Muscle of leg (tissue), 3 donors: ENCODE measurements at regions not wholly inside any gene's neighbourhood (a gene's known extent, or its start where the extent isn't known, plus 50 kb on each side); places are given as distances from the start of the nearest gene placed in this dataset.

Experiments
- DNase-seq: peaks from one replicate; pipeline ENCODE4 v3.0.0; 2013
- H3K27ac ChIP-seq: one replicate; pipeline ENCODE4 v1.5.1; 2013; ENCODE audit warnings: mild to moderate bottlenecking, low read length, control low read depth
- H3K27me3 ChIP-seq: one replicate; pipeline ENCODE4 v1.6.1; 2013; ENCODE audit warnings: low read length; ENCODE audit not compliant: control insufficient read depth, insufficient read depth
- H3K36me3 ChIP-seq: one replicate; pipeline ENCODE4 v1.6.1; 2013; ENCODE audit warnings: low read length; ENCODE audit not compliant: control insufficient read depth, insufficient read depth
- H3K4me1 ChIP-seq: one replicate; pipeline ENCODE4 v1.6.1; 2013; ENCODE audit warnings: low read length; ENCODE audit not compliant: control insufficient read depth, insufficient read depth
- H3K4me3 ChIP-seq: one replicate; pipeline ENCODE4 v1.5.1; 2013; ENCODE audit warnings: low read length, control low read depth
- H3K9me3 ChIP-seq: replicated peaks from 2 replicates; pipeline ENCODE4 v1.6.1; 2013; ENCODE audit warnings: low read depth, low read length; ENCODE audit not compliant: control insufficient read depth
- WGBS: methylation state at CpG from one replicate; pipeline ENCODE4 v1.1.5; 2013; ENCODE audit warnings: missing lambda C conversion rate; ENCODE audit not compliant: insufficient coverage; 5-methylcytosine and 5-hydroxymethylcytosine counted together

- no peak for DNase-seq
- H3K4me3 ChIP-seq, result no peak overlapping the region
- no peaks in the 10 kb centered on the region for H3K27me3 ChIP-seq
- H3K27ac ChIP-seq, result no peak overlapping the region
- peaks cover 2% of the 10 kb centered on the region for H3K4me1 ChIP-seq
- no CpG with 5 or more reads among the region's 2 CpGs for WGBS
- no peaks in the 10 kb centered on the region for H3K9me3 ChIP-seq
- no peaks in the 10 kb centered on the region for H3K36me3 ChIP-seq
Measured at GRCh38 chr10:25114036-25114411, 60.8 kb upstream of the GPR158 start.

GRCh38 chr10:25117757-25118156 lies 57.0 kb upstream of the GPR158 start:
- Histone ChIP-seq H3K27me3 (no peaks in the 10 kb centered on the region), H3K36me3 (no peaks in the 10 kb centered on the region), H3K27ac (no peak overlapping the region), H3K4me3 (no peak overlapping the region), H3K4me1 (peaks cover 2% of the 10 kb centered on the region), H3K9me3 (no peaks in the 10 kb centered on the region)
- no peak for DNase-seq
- WGBS, result 100% methylated on average over 2 of the region's 6 CpGs

GRCh38 chr10:25120188-25120587 lies 54.6 kb upstream of the GPR158 start:
- no peaks in the 10 kb centered on the region for H3K36me3 ChIP-seq
- WGBS, result 75% methylated on average over 1 of the region's 3 CpGs
- H3K4me3 ChIP-seq, result no peak overlapping the region
- no peaks in the 10 kb centered on the region for H3K4me1 ChIP-seq
- H3K27ac ChIP-seq, result no peak overlapping the region
- DNase-seq, result no peak
- H3K27me3 ChIP-seq, result no peaks in the 10 kb centered on the region
- no peaks in the 10 kb centered on the region for H3K9me3 ChIP-seq
